B cell (primary cell): ENCODE measurements at regions not wholly inside any gene's neighbourhood (a gene's known extent, or its start where the extent isn't known, plus 50 kb on each side); places are given as distances from the start of the nearest gene placed in this dataset.

Experiments used
- ATAC-seq: fragments of 200-7000 bp; cut with Tn5 transposase; one replicate; pipeline ENCODE4 v1.10.0; 2021; ENCODE audit warnings: low read depth, mild to moderate bottlenecking, moderate number of reproducible peaks, moderate library complexity
- CTCF ChIA-PET: fragments of 350-600 bp; sonication (Branson Sonifier 250); formaldehyde crosslinking; loops from one replicate; lab custom pipeline; 2021; ENCODE audit warnings: antibody characterized with exemption, inconsistent platforms; lab: Charles Lee
- POLR2A ChIA-PET: fragments of 350-600 bp; sonication (Branson Sonifier 250); formaldehyde crosslinking; loops from one replicate; lab custom pipeline; 2021; ENCODE audit warnings: antibody characterized with exemption; lab: Charles Lee
- DNase-seq: peaks from one replicate; pipeline ENCODE4 v3.0.0; 2013
- H2AFZ ChIP-seq: 2 replicates; pipeline ENCODE4 v1.6.1; 2012; ENCODE audit warnings: mild to moderate bottlenecking, low read depth, low read length; ENCODE audit not compliant: insufficient read depth, poor library complexity, severe bottlenecking
- H3K27ac ChIP-seq, 2 donors: 1 replicate in 1 of 2; 2 replicates in 1 of 2; pipeline ENCODE4 v1.5.1; 2012 to 2013; ENCODE audit warnings: low read length in 2 of 2, mild to moderate bottlenecking in 2 of 2, moderate library complexity in 1 of 2
- H3K27me3 ChIP-seq, 4 experiments: fragments of 200-600 bp in 1 of 4; sonication (generic) in 1 of 4; replicated peaks in 1 of 4; 1 replicate in 2 of 4; 2 replicates in 2 of 4; pipeline versions ENCODE4 v1.6.1 to v1.7.0; 2013 to 2016; ENCODE audit warnings: low read length in 3 of 4, mild to moderate bottlenecking in 2 of 4, mixed read lengths in 1 of 4, moderate library complexity in 1 of 4; ENCODE audit not compliant: insufficient read depth in 4 of 4, control insufficient read depth in 3 of 4; ENCODE audit errors: control extremely low read depth in 1 of 4
- H3K36me3 ChIP-seq, 2 experiments: replicated peaks in 1 of 2; 1 replicate in 1 of 2; 2 replicates in 1 of 2; pipeline versions ENCODE4 v1.6.1 to v1.7.1; 2013; ENCODE audit warnings: low read length in 1 of 2; ENCODE audit not compliant: insufficient read depth in 2 of 2, control insufficient read depth in 1 of 2; ENCODE audit errors: control extremely low read depth in 1 of 2, extremely low read depth in 1 of 2
- H3K4me1 ChIP-seq, 2 donors: fragments of 200-600 bp in 1 of 2; sonication (generic) in 1 of 2; 1 replicate in 1 of 2; 2 replicates in 1 of 2; pipeline versions ENCODE4 v1.5.1 to v1.6.1; 2013 to 2017; ENCODE audit warnings: low read length in 2 of 2; ENCODE audit not compliant: control insufficient read depth in 2 of 2, insufficient read depth in 2 of 2
- H3K4me2 ChIP-seq: replicated peaks from 2 replicates; pipeline ENCODE3; 2012; ENCODE audit warnings: mild to moderate bottlenecking, low read depth, low read length; ENCODE audit not compliant: poor library complexity, severe bottlenecking
- H3K4me3 ChIP-seq, 5 experiments: fragments of 200-600 bp in 1 of 5; sonication (generic) in 1 of 5; 1 replicate in 3 of 5; 2 replicates in 2 of 5; pipeline versions ENCODE4 v1.5.1 to v1.7.0; 2011 to 2016; ENCODE audit warnings: low read length in 4 of 5, mild to moderate bottlenecking in 4 of 5, low read depth in 2 of 5, control low read depth in 1 of 5, moderate library complexity in 1 of 5; ENCODE audit not compliant: insufficient read depth in 1 of 5; ENCODE audit errors: control extremely low read depth in 1 of 5, extremely low read depth in 1 of 5
- H3K79me2 ChIP-seq: fragments of 200-600 bp; sonication (generic); one replicate; pipeline ENCODE4 v1.6.0; 2016; ENCODE audit warnings: low read length; ENCODE audit not compliant: control insufficient read depth, insufficient read depth
- H3K9ac ChIP-seq: fragments of 200-600 bp; sonication (generic); 2 replicates; pipeline ENCODE4 v1.6.1; 2017; ENCODE audit warnings: mild to moderate bottlenecking, low read length, moderate library complexity
- H3K9me3 ChIP-seq, 3 donors: one replicate each; pipeline versions ENCODE4 v1.6.1 to v1.7.1; 2013; ENCODE audit warnings: low read length in 2 of 3; ENCODE audit not compliant: control insufficient read depth in 2 of 3, insufficient read depth in 1 of 3; ENCODE audit errors: control extremely low read depth in 1 of 3
- H4K20me1 ChIP-seq: 2 replicates; pipeline ENCODE4 v1.6.0; 2012; ENCODE audit warnings: mild to moderate bottlenecking, low read length; ENCODE audit not compliant: insufficient read depth, control insufficient read depth, poor library complexity, severe bottlenecking
- H3K27ac Mint-ChIP-seq: one replicate; pipeline ENCODE4 v1.8.0; 2021; ENCODE audit warnings: mixed read lengths
- H3K27me3 Mint-ChIP-seq: one replicate; pipeline ENCODE4 v1.8.0; 2021; ENCODE audit warnings: mixed read lengths
- H3K4me1 Mint-ChIP-seq: one replicate; pipeline ENCODE4 v1.8.0; 2021; ENCODE audit warnings: mixed read lengths
- H3K4me3 Mint-ChIP-seq: one replicate; pipeline ENCODE4 v1.8.0; 2021; ENCODE audit warnings: mixed read lengths
- H3K9me3 Mint-ChIP-seq: one replicate; pipeline ENCODE4 v1.8.0; 2022; ENCODE audit warnings: mixed read lengths; ENCODE audit not compliant: insufficient read depth
- CTCF ChIP-seq: fragments of 200-600 bp; IDR thresholded peaks from one replicate; pipeline ENCODE4 v1.8.0; 2022; ENCODE audit warnings: antibody characterized with exemption, mild to moderate bottlenecking
- EZH2 ChIP-seq: IDR thresholded peaks from 2 replicates; pipeline ENCODE4 v1.6.1; 2012; ENCODE audit warnings: borderline replicate concordance, low read depth, mild to moderate bottlenecking, moderate library complexity, low read length; ENCODE audit not compliant: insufficient read depth, poor library complexity, severe bottlenecking
- WGBS: methylation state at CpG from one replicate; pipeline ENCODE4 v1.1.5; 2013; ENCODE audit warnings: missing lambda C conversion rate; ENCODE audit not compliant: insufficient coverage; 5-methylcytosine and 5-hydroxymethylcytosine counted together
- intact Hi-C: fragments of 100-400 bp; cut with micrococcal nuclease; formaldehyde crosslinking; loops from one replicate; pipeline ENCODE4 v1.10.0; 2022

DNA sequence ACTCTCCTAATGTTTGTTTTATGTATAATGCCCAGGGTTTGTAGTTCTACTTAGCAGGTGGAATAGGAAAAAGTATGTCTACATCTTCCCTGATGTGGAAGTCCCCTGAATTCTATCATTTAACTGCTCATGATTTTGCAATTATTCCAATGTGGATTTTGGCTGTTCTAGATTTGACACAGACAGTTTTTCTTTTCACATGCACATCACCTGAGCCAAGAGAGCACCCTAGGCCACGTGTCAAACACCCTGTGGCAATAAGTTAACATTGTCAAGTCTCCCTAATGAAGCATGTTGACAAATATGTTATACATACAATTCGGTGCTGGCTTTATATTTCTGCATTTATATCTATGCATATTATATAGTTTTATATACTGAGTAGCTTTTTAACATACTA, 70.0 kb upstream of the SUCLG2 start:
- CTCF ChIA-PET, result no interaction called here
- no peak overlapping the region for H3K4me3 ChIP-seq
- Mint-ChIP-seq H3K4me1 (no peaks in the 10 kb centered on the region), H3K27ac (no peak overlapping the region), H3K4me3 (no peak overlapping the region), H3K27me3 (no peaks in the 10 kb centered on the region), H3K9me3 (peaks cover 5% of the 10 kb centered on the region)
- no peaks in the 10 kb centered on the region for H3K79me2 ChIP-seq
- no peak overlapping the region for H3K9ac ChIP-seq
- peaks cover 0 to 6% (median 2%) of the 10 kb centered on the region in 3 donors for H3K9me3 ChIP-seq
- H3K27me3 ChIP-seq, result no peaks in the 10 kb centered on the region
- no peaks in the 10 kb centered on the region for H3K4me1 ChIP-seq
- no peak overlapping the region for H3K27ac ChIP-seq
- TF ChIP-seq EZH2 (no peak), CTCF (no peak)
- ATAC-seq, result no peak
- no peak overlapping the region for H2AFZ ChIP-seq
- no peak for DNase-seq
- no CpG with 5 or more reads among the region's 2 CpGs for WGBS
- no peaks in the 10 kb centered on the region for H3K36me3 ChIP-seq
- POLR2A ChIA-PET, result no interaction called here
- intact Hi-C loops, result no loop called here
- H3K4me2 ChIP-seq, result no peak overlapping the region
- H4K20me1 ChIP-seq, result no peaks in the 10 kb centered on the region

DNA sequence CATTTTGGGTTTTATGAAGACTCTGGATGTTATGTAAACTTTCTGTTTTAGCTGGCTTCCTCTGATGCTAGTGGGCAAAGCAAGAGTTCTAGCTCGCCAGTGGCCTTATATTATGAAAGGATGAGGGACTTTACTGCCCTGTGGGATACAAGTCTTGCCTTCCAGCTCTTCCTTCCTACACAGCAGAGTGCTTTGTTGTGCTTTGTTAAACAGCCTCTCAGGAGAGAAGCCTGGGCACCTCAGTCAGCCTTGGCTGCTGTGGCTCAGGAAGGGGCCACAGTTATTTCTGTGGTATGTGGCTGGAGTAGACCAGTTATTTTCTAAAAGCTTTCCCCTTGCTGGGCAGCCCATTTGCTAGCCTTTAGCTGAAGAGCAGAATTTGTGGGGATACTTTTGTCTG, 69.5 kb upstream of the SUCLG2 start:
- ChIA-PET POLR2A (no interaction called here), CTCF (no interaction called here)
- no peaks in the 10 kb centered on the region for H3K79me2 ChIP-seq
- Mint-ChIP-seq H3K4me1 (no peaks in the 10 kb centered on the region), H3K27ac (no peak overlapping the region), H3K4me3 (no peak overlapping the region), H3K27me3 (no peaks in the 10 kb centered on the region), H3K9me3 (peaks cover 5% of the 10 kb centered on the region)
- no peak for TF ChIP-seq EZH2
- no peak for TF ChIP-seq CTCF
- H3K4me2 ChIP-seq, result no peak overlapping the region
- no peaks in the 10 kb centered on the region for H3K4me1 ChIP-seq
- H3K27me3 ChIP-seq, result no peaks in the 10 kb centered on the region
- WGBS, result no CpG with 5 or more reads among the region's 1 CpG
- H2AFZ ChIP-seq, result no peak overlapping the region
- no peaks in the 10 kb centered on the region for H3K36me3 ChIP-seq
- H3K27ac ChIP-seq, result no peak overlapping the region
- DNase-seq (no peak), ATAC-seq (no peak)
- H4K20me1 ChIP-seq, result no peaks in the 10 kb centered on the region
- H3K4me3 ChIP-seq, result no peak overlapping the region
- H3K9me3 ChIP-seq, result peaks cover 0 to 6% (median 2%) of the 10 kb centered on the region in 3 donors
- intact Hi-C loops, result no loop called here
- no peak overlapping the region for H3K9ac ChIP-seq
